Duodenal mucosa (tissue), 2 donors: ENCODE measurements at regions not wholly inside any gene's neighbourhood (a gene's known extent, or its start where the extent isn't known, plus 50 kb on each side); places are given as distances from the start of the nearest gene placed in this dataset.

Experiments
- H3K27ac ChIP-seq: one replicate; pipeline ENCODE4 v1.7.0; 2013; ENCODE audit warnings: low read depth, low read length
- H3K27me3 ChIP-seq, 2 donors: one replicate each; pipeline ENCODE4 v1.7.0; 2013; ENCODE audit warnings: low read length in 2 of 2, control low read depth in 1 of 2; ENCODE audit not compliant: insufficient read depth in 2 of 2, control insufficient read depth in 1 of 2
- H3K36me3 ChIP-seq, 2 donors: one replicate each; pipeline ENCODE4 v1.7.0; 2013; ENCODE audit warnings: low read length in 2 of 2, control low read depth in 1 of 2; ENCODE audit not compliant: insufficient read depth in 2 of 2, control insufficient read depth in 1 of 2
- H3K4me1 ChIP-seq, 2 donors: one replicate each; pipeline ENCODE4 v1.7.0; 2013; ENCODE audit warnings: low read length in 2 of 2, control low read depth in 1 of 2; ENCODE audit not compliant: insufficient read depth in 2 of 2, control insufficient read depth in 1 of 2
- H3K4me3 ChIP-seq, 2 donors: one replicate each; pipeline ENCODE4 v1.7.0; 2013; ENCODE audit warnings: low read length in 2 of 2, low read depth in 1 of 2
- H3K9ac ChIP-seq, 2 donors: one replicate each; pipeline ENCODE4 v1.7.0; 2013; ENCODE audit warnings: low read length in 2 of 2, low read depth in 1 of 2
- H3K9me3 ChIP-seq, 2 donors: one replicate each; pipeline ENCODE4 v1.7.0; 2013; ENCODE audit warnings: low read length in 2 of 2, control low read depth in 1 of 2; ENCODE audit not compliant: control insufficient read depth in 1 of 2

DNA sequence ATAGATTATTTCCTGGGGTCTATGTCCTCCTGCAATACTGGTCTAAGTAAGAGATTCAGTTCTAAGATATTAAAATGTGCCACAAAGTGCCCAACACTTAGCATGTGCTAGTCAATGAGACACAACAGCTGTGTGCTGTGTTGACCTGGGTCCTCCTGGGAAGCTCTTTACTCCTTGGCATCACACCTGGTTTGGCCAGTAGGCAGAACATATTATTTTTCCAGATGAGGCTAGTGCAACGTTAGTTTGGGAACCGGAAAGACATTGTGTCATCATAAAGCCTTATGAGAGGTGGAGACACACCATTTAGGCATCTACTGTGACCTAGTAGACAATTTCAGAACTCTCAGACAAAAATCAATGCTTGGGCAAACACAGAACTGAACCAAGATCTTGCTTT lies 197.8 kb downstream of the MID1IP1 start:
- no peaks in the 10 kb centered on the region for H3K27me3 ChIP-seq
- no peaks in the 10 kb centered on the region for H3K9me3 ChIP-seq
- H3K27ac ChIP-seq = no peak overlapping the region
- no peak overlapping the region for H3K9ac ChIP-seq
- H3K4me1 ChIP-seq = no peaks in the 10 kb centered on the region
- no peaks in the 10 kb centered on the region for H3K36me3 ChIP-seq
- no peak overlapping the region for H3K4me3 ChIP-seq

DNA sequence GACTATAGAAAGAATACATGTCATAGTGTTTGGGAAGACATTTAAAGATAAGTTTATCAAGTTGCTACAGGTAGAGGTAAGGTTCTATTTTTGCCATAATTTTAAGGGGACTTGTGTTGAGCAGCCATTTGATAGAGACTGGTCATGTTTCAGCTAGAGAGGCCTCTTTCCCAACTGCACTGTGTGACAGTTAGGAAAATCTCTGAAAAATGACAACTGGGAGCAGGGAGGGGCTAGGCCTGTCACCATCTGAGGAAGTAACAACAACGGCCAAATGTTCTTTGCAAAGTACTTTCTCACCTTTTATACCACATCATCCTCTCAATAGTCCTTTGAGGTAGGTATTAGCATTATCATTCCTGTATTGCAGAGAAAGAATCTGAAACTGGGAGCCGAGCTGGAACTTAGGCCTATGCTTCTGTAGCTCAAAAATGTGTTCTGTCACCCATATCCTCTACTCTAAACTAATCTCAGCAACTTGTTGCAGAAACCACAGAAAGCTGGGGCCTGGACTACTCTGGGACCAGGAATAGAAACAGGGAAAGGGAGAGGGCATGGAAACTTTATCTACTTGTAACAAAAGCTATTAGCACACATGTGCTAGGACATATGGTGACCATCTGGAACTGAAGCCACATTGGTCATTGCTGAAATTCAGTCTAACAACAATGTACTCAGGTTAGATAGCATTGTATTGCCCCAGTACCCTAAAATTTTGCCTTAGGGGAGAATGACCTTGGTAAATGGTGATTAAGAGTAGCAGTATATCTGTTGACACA lies 198.9 kb downstream of the MID1IP1 start:
- H3K27me3 ChIP-seq = no peaks in the 10 kb centered on the region
- H3K4me3 ChIP-seq = no peak overlapping the region
- no peaks in the 10 kb centered on the region for H3K36me3 ChIP-seq
- no peaks in the 10 kb centered on the region for H3K4me1 ChIP-seq
- H3K9ac ChIP-seq = no peak overlapping the region
- no peak overlapping the region for H3K27ac ChIP-seq
- no peaks in the 10 kb centered on the region for H3K9me3 ChIP-seq

- H3K27me3 ChIP-seq = no peaks in the 10 kb centered on the region
These were observed 199.5 kb downstream of the MID1IP1 start for GRCh38 chrX:39000802-39001201.

DNA sequence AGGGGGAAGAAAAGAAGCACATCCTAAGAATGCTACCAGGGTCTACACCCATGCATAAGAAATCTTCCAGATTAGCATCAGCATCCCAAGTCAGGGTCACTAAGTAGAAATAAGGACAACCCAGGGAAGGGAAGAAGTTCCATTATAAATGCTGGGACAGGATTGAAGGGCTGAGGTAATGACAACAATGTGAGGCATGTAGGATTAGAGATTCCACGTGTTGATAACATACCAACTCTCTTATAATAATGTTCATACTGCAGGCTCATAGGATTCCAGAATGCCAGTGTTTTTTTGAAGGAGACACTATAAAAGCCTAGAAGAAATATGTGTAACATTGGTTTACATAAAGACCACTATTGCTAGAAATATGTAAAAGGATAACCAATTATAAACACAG lies 201.2 kb downstream of the MID1IP1 start:
- no peak overlapping the region for H3K4me3 ChIP-seq
- no peak overlapping the region for H3K9ac ChIP-seq
- H3K27ac ChIP-seq = no peak overlapping the region
- H3K9me3 ChIP-seq = no peaks in the 10 kb centered on the region
- no peaks in the 10 kb centered on the region for H3K27me3 ChIP-seq
- no peaks in the 10 kb centered on the region for H3K4me1 ChIP-seq
- H3K36me3 ChIP-seq = no peaks in the 10 kb centered on the region

More at GRCh38 chrX:39000802-39001201, 199.5 kb downstream of the MID1IP1 start:
- Histone ChIP-seq H3K27ac (no peak overlapping the region), H3K4me1 (no peaks in the 10 kb centered on the region), H3K9ac (no peak overlapping the region), H3K9me3 (no peaks in the 10 kb centered on the region), H3K4me3 (no peak overlapping the region), H3K36me3 (no peaks in the 10 kb centered on the region)

DNA sequence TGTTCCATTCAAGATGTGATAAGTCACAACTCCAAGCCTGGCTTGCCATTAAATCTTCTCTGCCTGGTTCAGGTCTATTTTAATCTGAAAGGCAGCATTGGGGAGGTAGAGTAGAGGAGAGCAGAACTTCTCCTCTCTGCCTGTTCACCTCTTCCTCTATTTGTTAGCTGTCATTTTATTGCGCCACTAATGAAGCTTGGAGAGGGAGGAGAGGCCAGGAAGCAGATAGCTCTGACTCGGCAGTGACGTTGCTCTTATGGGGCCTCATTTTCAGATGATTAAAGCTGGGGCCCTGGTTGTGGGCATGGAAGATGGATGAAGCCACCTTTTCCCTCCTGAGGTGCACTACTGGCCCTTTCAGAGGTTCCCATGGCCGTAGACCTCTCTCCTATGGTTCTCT lies 207.3 kb downstream of the MID1IP1 start:
- no peaks in the 10 kb centered on the region for H3K36me3 ChIP-seq
- no peak overlapping the region for H3K27ac ChIP-seq
- H3K4me1 ChIP-seq = peaks cover 16 to 23% of the 10 kb centered on the region in 2 donors
- no peak overlapping the region for H3K4me3 ChIP-seq
- H3K27me3 ChIP-seq = no peaks in the 10 kb centered on the region
- no peaks in the 10 kb centered on the region for H3K9me3 ChIP-seq
- no peak overlapping the region for H3K9ac ChIP-seq

GRCh38 chrX:39011454-39012221 lies 210.4 kb downstream of the MID1IP1 start:
- H3K27ac ChIP-seq = no peak overlapping the region
- H3K36me3 ChIP-seq = no peaks in the 10 kb centered on the region
- no peaks in the 10 kb centered on the region for H3K27me3 ChIP-seq

GRCh38 chrX:39012621-39013111 lies 211.4 kb downstream of the MID1IP1 start:
- H3K4me1 ChIP-seq = peaks cover 38 to 53% of the 10 kb centered on the region in 2 donors
- no peaks in the 10 kb centered on the region for H3K9me3 ChIP-seq
- no peak overlapping the region for H3K27ac ChIP-seq

More at GRCh38 chrX:39011454-39012221, 210.4 kb downstream of the MID1IP1 start:
- Histone ChIP-seq H3K9ac (no peak overlapping the region), H3K4me1 (peaks cover 38 to 49% of the 10 kb centered on the region in 2 donors), H3K4me3 (no peak overlapping the region), H3K9me3 (no peaks in the 10 kb centered on the region)

DNA sequence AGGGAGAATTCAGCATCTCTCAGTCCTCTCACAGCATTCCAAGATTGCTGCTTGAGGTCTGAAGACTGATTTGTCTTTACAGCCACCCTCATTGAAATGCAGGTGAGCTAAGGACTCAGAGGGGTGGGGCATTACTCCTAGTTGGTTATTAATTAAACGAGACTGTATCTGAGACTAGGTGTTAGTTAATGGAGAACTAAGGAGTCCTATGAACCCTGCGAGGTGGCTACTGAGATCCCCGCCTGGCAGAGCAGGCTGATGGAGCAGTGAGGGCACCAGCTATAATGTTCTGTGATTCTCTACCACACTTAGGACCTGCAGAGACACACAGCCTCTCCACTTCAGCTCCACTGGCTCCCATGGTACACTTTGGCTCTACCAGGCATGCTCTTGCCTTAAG lies 215.3 kb downstream of the MID1IP1 start:
- Histone ChIP-seq H3K36me3 (no peaks in the 10 kb centered on the region), H3K9me3 (no peaks in the 10 kb centered on the region), H3K4me1 (peaks cover 37 to 68% of the 10 kb centered on the region in 2 donors), H3K27ac (peak overlapping the region; percentile 50), H3K27me3 (no peaks in the 10 kb centered on the region), H3K9ac (peak overlapping the region; percentile 18 to 39), H3K4me3 (peak overlapping the region in 1 of 2 donors; percentile 40)

More at GRCh38 chrX:39012621-39013111, 211.4 kb downstream of the MID1IP1 start:
- H3K9ac ChIP-seq = no peak overlapping the region
- H3K36me3 ChIP-seq = no peaks in the 10 kb centered on the region
- no peak overlapping the region for H3K4me3 ChIP-seq
- H3K27me3 ChIP-seq = no peaks in the 10 kb centered on the region

DNA sequence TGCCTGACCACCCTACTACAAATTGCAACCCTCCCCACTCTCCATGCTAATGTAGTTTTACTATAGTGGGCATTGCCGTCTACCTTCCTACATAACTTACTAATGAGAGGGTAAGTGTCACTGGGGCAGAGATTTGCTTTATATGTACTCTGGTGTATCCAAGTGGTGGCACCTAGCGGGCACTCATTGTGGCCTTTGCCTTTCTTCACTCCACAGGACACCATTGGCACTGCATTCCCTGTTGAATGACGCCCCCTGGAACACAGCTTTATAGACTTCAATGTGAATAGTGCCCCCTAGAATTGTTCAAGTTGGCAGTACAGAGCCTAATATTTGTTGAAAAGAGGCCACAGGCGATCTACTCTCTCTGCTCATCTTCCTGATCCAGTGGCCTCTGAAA lies 215.8 kb downstream of the MID1IP1 start:
- Histone ChIP-seq H3K27ac (peak overlapping the region; percentile 50), H3K4me3 (peak overlapping the region in 1 of 2 donors; percentile 40), H3K27me3 (no peaks in the 10 kb centered on the region), H3K9ac (peak overlapping the region in 1 of 2 donors; percentile 39), H3K4me1 (peaks cover 33 to 62% of the 10 kb centered on the region in 2 donors), H3K9me3 (no peaks in the 10 kb centered on the region), H3K36me3 (no peaks in the 10 kb centered on the region)

DNA sequence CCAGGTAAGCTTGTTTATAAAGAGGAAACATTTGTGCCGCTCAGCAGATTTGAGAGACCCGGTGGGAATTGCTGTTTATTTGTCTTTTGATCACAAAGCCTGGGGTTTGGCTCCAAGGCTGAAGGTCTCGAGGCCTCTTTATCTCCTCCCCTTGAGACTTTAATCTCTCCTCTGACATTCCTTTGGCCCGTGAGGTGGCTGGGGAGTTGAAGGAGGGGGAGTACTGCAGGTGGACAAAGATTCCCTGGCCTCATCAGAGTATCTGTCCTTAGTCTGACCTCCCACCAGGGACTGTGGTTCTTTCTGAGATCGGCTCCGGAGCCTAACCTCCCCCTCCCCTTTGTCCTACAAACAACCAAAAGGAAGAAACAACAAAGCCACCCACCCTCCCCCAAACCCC lies 216.5 kb downstream of the MID1IP1 start:
- no peak overlapping the region for H3K27ac ChIP-seq
- H3K4me3 ChIP-seq = no peak overlapping the region
- H3K27me3 ChIP-seq = no peaks in the 10 kb centered on the region
- H3K9me3 ChIP-seq = no peaks in the 10 kb centered on the region
- H3K4me1 ChIP-seq = peaks cover 33 to 56% of the 10 kb centered on the region in 2 donors
- no peaks in the 10 kb centered on the region for H3K36me3 ChIP-seq
- no peak overlapping the region for H3K9ac ChIP-seq
